KMS-11 (cell line): ENCODE measurements at regions not wholly inside any gene's neighbourhood (a gene's known extent, or its start where the extent isn't known, plus 50 kb on each side); places are given as distances from the start of the nearest gene placed in this dataset.

Source experiments
- H2AFZ ChIP-seq: fragments of 200-600 bp; sonication (generic); 2 replicates; pipeline ENCODE4 v1.6.1; 2016; ENCODE audit warnings: antibody characterized with exemption, mixed run types, low read depth
- H3K27ac ChIP-seq: fragments of 200-600 bp; sonication (generic); 2 replicates; pipeline ENCODE4 v1.6.1; 2016; ENCODE audit warnings: mild to moderate bottlenecking, mixed run types
- H3K27me3 ChIP-seq: fragments of 200-600 bp; sonication (generic); 2 replicates; pipeline ENCODE4 v1.6.1; 2017; ENCODE audit warnings: mild to moderate bottlenecking, low read depth, mixed run types, moderate library complexity; ENCODE audit not compliant: insufficient read depth
- H3K36me3 ChIP-seq: fragments of 200-600 bp; sonication (generic); 2 replicates; pipeline ENCODE4 v1.6.1; 2017; ENCODE audit warnings: mild to moderate bottlenecking, mixed run types; ENCODE audit not compliant: insufficient read depth
- H3K4me1 ChIP-seq: fragments of 200-600 bp; sonication (generic); 2 replicates; pipeline ENCODE4 v1.6.1; 2016; ENCODE audit warnings: mild to moderate bottlenecking, low read depth, mixed run types; ENCODE audit not compliant: poor library complexity, severe bottlenecking
- H3K4me2 ChIP-seq: fragments of 200-600 bp; sonication (generic); 2 replicates; pipeline ENCODE4 v1.7.0; 2016; ENCODE audit warnings: mild to moderate bottlenecking, mixed run types
- H3K4me3 ChIP-seq: fragments of 200-600 bp; sonication (generic); IDR thresholded peaks from 2 replicates; pipeline ENCODE4 v1.6.1; 2017; ENCODE audit warnings: low read depth, low read length, mixed read lengths; ENCODE audit not compliant: insufficient read depth
- H3K79me2 ChIP-seq: fragments of 200-600 bp; sonication (generic); 2 replicates; pipeline ENCODE4 v1.6.1; 2016; ENCODE audit warnings: low read depth, mixed run types; ENCODE audit not compliant: insufficient read depth
- H3K9ac ChIP-seq: fragments of 200-600 bp; sonication (generic); 2 replicates; pipeline ENCODE4 v1.6.1; 2016; ENCODE audit warnings: mild to moderate bottlenecking, mixed run types
- H4K20me1 ChIP-seq: fragments of 200-600 bp; sonication (generic); 2 replicates; pipeline ENCODE4 v1.6.1; 2016; ENCODE audit warnings: mild to moderate bottlenecking, mixed run types; ENCODE audit not compliant: insufficient read depth
- TF ChIP-seq, protein P1 (sequence below): fragments of 200-600 bp; sonication (generic); conservative IDR thresholded peaks from 2 replicates; pipeline ENCODE4 v1.6.1; 2017; ENCODE audit warnings: low read depth, mild to moderate bottlenecking, antibody characterized with exemption, low read length, moderate library complexity, mixed read lengths

DNA sequence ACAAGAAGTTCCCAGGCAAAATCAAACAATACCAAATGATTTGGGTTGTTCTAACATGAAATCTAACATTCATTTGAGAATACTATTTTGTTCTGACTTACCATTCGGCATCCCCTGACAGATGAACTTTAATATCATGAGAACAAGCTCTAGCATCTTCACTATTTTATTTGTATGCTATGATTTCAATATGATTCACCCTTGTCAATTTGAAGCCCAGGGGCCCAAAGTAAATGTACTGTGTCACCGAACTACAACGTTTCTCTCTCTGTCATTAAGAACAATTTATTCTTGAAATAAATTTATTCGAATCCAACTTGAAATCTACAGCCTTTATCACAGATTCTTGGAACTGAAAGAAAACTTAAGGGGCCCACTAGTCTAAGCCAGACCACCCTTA is 146.2 kb upstream of the RASSF8 start:
- H2AFZ ChIP-seq: no peak overlapping the region
- H4K20me1 ChIP-seq: no peaks in the 10 kb centered on the region
- H3K4me2 ChIP-seq: no peak overlapping the region
- peaks cover 19% of the 10 kb centered on the region for H3K4me1 ChIP-seq
- no peak overlapping the region for H3K27ac ChIP-seq
- no peaks in the 10 kb centered on the region for H3K79me2 ChIP-seq
- H3K36me3 ChIP-seq: no peaks in the 10 kb centered on the region
- H3K27me3 ChIP-seq: no peaks in the 10 kb centered on the region
- H3K9ac ChIP-seq: no peak overlapping the region
- no peak overlapping the region for H3K4me3 ChIP-seq
- TF ChIP-seq, protein P1, sequence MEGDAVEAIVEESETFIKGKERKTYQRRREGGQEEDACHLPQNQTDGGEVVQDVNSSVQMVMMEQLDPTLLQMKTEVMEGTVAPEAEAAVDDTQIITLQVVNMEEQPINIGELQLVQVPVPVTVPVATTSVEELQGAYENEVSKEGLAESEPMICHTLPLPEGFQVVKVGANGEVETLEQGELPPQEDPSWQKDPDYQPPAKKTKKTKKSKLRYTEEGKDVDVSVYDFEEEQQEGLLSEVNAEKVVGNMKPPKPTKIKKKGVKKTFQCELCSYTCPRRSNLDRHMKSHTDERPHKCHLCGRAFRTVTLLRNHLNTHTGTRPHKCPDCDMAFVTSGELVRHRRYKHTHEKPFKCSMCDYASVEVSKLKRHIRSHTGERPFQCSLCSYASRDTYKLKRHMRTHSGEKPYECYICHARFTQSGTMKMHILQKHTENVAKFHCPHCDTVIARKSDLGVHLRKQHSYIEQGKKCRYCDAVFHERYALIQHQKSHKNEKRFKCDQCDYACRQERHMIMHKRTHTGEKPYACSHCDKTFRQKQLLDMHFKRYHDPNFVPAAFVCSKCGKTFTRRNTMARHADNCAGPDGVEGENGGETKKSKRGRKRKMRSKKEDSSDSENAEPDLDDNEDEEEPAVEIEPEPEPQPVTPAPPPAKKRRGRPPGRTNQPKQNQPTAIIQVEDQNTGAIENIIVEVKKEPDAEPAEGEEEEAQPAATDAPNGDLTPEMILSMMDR: no peak

GRCh38 chr12:25813843-25814242 is 144.6 kb upstream of the RASSF8 start:
- Histone ChIP-seq H3K36me3 (no peaks in the 10 kb centered on the region), H3K4me2 (no peak overlapping the region), H3K27ac (no peak overlapping the region), H3K4me3 (no peak overlapping the region), H2AFZ (no peak overlapping the region), H3K9ac (no peak overlapping the region), H3K27me3 (no peaks in the 10 kb centered on the region), H3K4me1 (peaks cover 19% of the 10 kb centered on the region), H3K79me2 (no peaks in the 10 kb centered on the region), H4K20me1 (no peaks in the 10 kb centered on the region)
- TF ChIP-seq, protein P1: no peak

- Histone ChIP-seq H3K36me3 (no peaks in the 10 kb centered on the region), H3K9ac (no peak overlapping the region), H4K20me1 (no peaks in the 10 kb centered on the region), H3K4me1 (peaks cover 8% of the 10 kb centered on the region), H2AFZ (no peak overlapping the region), H3K27ac (no peak overlapping the region), H3K79me2 (no peaks in the 10 kb centered on the region), H3K4me2 (no peak overlapping the region), H3K27me3 (no peaks in the 10 kb centered on the region), H3K4me3 (no peak overlapping the region)
- TF ChIP-seq, protein P1: no peak
Measured at GRCh38 chr12:25816637-25817036, 141.8 kb upstream of the RASSF8 start.

- no peak overlapping the region for H3K27ac ChIP-seq
- no peak overlapping the region for H3K9ac ChIP-seq
- H3K4me1 ChIP-seq: peaks cover 3% of the 10 kb centered on the region
- no peak overlapping the region for H3K4me3 ChIP-seq
- H3K36me3 ChIP-seq: no peaks in the 10 kb centered on the region
- H2AFZ ChIP-seq: no peak overlapping the region
- no peaks in the 10 kb centered on the region for H3K79me2 ChIP-seq
- TF ChIP-seq, protein P1: no peak
- no peaks in the 10 kb centered on the region for H3K27me3 ChIP-seq
- H3K4me2 ChIP-seq: no peak overlapping the region
- no peaks in the 10 kb centered on the region for H4K20me1 ChIP-seq
Measured at GRCh38 chr12:25817166-25817565, 141.3 kb upstream of the RASSF8 start.
